GM21717 (cell line): ENCODE measurements at regions not wholly inside any gene's neighbourhood (a gene's known extent, or its start where the extent isn't known, plus 50 kb on each side); places are given as distances from the start of the nearest gene placed in this dataset.
"Not testable (repeated sequence)": the region's sequence is repeated elsewhere in the genome, so short reads cannot be mapped to it uniquely, and the experiment has no call there.

Experiments
- ATAC-seq: cut with Tn5 transposase; IDR thresholded peaks from one replicate; pipeline ENCODE4 v1.9.1; 2021; ENCODE audit warnings: mild to moderate bottlenecking, moderate library complexity; ENCODE audit not compliant: unreplicated experiment

DNA sequence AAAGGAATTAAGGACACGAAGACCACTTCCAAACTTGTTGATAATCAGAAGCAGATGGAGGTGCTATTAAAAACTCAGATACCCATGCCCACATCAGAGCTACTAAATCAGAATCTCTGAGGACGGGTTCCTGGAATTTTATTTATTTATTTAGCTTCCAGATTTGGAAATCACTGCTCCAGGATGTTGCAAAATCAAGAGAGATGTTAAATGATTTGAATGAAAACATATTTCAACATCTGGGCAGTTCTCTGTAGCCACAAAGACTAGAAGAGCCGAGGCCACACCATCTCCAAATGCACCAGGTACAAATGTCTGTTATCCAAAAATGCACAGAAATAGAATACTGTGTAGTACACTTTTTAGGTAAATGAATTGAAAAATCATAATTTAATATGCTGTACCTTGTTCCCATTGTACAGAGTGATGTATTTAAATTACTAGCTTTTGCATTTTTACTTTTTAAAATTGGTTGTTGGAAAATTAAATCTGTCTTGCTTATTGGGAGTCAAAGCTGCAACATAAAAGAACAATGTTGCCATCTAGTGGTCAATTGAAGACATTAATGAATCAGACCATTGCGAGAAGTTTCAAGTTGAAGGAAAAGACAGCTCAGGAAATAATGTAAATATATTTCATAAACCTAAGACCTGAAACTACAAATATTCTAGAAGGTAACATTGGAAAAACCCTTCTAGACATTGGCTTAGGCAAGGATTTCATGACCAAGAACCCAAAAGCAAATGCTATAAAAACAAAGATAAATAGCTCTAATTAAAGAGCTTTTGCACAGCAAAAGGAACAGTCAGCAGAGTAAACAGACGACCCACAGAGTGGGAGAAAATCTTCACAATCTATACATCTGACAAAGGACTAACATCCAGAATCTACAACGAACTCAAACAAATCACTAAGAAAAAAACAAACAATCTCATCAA lies 151.3 kb upstream of the TTC29 start:
- no peak for ATAC-seq

DNA sequence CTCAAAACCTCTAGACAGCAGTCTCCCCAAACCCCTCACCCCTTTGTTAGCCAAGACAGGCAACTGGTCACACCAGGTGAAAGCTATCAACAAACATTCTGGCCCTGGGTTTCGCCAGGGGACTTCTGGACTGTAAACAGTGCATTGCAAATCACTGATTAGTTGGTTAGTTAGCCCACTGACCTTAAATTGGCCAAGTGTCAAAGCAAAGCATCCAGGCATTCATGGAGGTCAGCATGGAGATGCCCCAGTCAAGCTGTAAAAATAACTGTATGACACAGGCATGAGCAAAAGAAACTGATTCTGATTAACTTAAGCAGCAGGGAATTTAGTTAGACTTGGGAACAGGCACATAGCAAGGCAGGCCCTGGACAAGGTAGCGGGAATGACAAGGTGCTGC lies 156.0 kb upstream of the TTC29 start:
- ATAC-seq, result no peak

DNA sequence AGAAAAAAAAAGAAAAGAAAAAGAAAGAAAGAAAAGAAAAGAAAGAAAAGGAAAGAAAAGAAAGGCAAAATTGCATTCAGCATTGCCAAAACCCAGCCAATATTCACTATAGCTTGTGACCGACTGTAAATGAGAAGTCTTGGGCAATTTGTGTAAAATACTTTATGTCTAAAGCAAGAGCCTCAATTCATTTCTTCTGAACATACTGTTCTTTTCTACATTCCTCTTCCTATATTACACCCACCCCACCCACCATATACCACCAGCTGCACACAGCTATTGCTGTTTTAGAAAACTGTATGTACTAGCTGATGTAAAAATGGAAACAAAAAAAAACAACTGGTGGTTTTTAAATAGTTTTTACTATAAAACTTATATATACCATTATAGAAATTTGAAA lies 156.9 kb upstream of the TTC29 start:
- no peak for ATAC-seq

DNA sequence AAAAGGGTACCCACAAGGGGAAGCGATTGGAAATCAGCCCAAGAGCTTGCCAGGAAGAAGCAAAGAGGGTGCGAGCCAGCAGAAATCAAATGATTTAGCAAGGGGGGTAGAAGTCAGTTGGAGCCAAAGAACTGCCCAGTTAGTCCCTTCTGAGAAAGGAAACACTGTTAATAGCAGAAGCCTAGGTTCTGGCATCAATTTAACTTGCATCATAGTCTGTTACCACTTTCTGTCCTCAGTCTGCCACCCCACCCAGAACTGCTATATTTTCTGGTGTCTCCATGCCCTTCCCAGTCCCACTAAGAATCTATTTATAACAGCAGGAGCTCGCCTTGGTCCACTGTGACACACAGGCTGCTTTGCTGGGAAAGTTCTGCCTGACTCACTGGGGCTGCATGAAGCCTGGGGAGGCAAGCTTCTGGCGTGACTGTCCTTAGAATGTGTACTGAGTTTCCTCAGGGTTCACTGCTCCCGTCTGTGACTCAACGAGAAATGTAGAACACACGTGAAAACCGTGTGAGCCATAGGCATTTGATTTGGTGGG lies 157.8 kb upstream of the TTC29 start:
- no peak for ATAC-seq

DNA sequence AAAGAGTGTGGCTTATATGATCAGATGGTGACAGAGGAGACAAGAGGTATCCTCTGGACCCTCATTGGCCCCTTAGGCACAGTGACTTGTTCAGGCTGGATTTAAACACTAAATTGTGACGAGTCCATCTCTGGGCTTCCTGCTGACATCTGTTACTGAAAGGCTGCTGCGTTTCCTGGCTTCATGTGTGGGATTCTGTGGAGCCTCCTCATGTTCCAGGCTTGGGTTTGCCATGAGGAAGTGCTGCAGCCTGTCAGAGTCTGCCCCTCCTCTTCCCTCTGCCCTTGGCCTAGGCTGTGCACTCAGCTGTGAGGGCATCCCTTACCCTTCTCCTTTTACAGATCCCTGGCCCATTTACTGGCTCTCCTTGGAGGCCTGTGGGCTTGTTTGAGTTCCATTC lies 159.1 kb upstream of the TTC29 start:
- no peak for ATAC-seq

DNA sequence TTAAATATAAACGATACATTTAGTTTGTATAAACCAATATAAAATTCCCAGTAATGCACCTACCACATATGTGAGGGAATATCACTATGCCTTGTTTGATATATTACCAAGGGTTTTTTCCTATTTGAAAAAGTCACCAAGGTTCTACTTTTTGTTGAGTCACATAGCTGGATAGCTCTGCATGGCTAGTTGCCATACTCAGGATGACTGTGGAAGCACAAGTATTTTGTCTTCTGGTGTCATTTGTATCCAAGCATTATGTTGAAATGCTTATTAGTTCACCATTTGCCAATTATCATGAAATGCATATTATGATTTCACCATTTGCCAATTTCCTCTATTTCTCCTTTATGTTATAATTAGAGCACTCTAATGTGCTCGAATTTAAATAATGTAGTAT lies 162.7 kb upstream of the TTC29 start:
- no peak for ATAC-seq

DNA sequence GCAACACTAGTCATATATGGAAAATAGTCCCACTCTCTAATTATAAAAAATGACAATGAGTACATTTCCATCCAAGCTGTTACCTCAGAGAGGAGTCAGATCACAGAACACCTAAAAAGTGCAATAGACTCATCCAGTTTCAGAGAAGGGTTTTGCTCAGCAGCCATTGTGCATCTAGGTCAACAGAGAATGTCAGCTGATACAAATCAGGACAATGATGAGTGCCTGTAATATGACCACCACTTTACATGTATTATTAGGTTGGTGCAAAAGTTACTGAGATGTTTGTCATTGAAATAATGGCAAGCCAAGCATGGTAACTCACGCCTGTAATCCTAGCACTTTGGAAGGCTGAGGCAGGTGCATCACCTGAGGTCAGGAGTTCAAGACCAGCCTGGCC lies 164.1 kb upstream of the TTC29 start:
- no peak for ATAC-seq

DNA sequence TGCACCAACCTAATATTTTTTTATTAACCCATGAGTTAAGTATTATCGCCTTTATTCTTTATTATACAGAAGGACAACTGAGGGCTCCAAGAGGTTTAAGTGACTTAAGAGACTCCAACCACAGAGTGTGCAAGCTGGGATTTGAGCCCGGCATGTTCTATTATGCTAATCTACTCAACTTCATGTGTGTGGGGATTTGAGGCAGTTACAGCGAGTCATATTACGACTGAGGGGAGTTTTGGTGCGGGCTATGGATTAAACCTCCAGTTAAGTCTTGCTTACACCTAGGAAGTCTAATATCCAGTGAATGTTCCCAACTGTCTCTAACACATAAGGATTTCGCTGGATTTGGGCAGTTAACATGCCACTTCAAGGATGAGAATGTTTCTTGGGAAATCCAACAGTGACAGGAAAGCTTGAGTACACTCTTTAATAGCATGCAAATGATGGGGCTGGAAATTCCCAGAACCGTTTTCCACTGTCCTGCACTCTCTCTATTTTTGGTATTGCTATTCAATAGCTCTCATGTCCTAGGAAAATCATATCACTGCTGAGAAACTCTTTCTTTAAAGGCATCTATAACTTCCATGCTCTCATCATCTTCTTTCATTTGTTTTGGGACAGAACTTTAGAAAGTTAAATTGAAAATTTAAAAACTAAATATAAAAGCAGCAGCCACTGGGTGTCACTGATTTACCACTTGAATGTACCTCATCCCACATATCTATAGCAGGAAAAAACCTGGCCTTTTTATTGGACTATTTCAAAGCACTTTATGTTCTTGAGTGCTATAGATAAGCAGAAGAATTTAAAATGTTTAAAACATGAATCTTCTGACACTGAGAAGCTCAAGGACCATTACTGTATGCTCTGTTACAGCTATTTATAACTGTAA lies 165.1 kb upstream of the TTC29 start:
- no peak for ATAC-seq

DNA sequence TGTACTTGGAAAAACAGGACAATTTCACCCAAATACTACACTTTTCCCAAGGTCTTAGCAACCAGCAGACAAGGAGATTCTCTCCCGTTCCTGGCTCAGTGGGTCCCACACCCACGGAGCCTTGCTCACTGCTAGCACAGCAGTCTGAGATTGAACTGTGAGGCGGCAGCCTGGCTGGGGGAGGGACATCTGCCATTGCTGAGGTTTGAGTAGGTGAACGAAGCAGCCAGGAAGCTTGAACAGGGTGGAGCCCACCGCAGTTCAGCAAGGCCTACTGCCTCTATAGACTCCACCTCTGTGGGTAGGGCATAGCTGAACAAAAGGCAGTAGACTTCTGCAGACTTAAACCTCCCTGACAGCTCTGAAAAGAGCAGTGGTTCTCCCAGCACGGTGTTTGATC lies 166.5 kb upstream of the TTC29 start:
- ATAC-seq, result not testable (repeated sequence)

DNA sequence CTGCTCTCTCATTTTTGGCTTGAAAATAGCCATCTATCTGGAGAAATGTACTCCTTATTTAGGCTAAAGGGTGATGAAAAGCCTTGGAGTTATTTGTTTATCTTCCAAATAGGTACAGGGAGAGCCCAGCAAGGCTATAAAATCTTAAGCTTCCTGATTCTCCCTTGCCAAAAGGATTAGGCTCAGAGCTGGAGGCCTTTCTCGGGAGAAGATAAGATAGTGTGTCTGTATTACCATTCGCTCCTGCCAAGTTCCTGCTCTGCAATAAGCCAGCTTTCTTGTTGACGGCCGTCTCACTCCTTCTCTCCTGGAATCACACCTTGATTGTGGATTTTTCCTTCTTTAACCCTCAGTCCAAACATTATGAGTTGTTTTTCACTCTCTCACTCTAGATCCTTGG lies 171.8 kb upstream of the TTC29 start:
- no peak for ATAC-seq

DNA sequence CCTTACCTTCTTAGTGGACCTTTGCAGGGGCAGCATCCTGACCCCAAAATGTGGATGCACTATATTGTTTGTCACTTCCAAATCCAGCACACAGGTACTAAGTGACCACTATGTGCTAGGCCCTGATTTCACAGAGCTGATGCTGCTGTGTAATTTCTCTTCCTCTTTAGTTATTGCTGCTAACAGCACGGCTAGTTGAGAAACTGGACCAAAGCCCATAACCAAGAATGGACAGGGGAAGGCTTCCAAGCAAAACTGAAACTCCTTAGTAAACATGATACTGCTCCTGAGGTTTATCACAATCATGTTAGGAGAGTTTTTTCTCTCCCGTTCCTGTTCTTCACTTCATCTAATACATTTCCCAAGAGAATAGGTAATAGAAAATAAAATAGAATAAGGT lies 172.9 kb upstream of the TTC29 start:
- ATAC-seq, result no peak

DNA sequence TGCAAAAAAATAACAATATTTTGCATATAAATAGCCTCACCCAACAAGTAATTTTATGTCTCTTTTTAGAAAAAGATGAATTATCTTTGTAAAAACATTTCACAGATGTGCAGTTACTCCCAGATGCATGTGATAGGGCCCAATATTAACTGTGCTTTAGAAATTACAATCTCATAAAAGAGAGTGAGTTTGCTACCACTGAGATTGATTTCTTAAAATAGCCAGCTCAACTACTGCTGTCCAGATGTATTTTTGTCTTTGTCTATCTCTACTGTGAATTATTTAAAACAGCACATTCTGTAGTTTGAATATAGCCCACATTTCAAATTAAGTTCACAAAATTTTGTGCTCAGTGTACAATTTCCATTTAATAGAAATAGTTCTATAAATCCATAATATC lies 177.0 kb upstream of the TTC29 start:
- no peak for ATAC-seq

DNA sequence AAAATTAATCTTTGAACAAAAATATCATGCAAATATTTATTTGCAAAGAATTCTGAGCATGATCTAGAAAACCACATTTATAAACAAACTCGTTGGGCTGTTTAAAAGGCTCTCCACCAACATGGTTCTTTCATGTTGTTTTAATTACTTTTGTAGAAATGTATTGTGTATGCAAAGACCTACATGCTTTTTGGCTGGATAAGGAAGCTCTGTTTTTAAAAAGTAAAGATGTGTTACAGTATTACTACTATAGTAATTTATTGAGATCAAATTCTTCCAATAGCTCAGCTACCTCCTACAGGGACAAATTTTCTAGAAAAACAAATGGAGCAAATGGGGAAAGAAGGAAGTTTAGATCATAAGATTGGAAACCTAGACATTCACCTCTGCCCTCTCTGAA lies 177.5 kb upstream of the TTC29 start:
- ATAC-seq, result no peak

DNA sequence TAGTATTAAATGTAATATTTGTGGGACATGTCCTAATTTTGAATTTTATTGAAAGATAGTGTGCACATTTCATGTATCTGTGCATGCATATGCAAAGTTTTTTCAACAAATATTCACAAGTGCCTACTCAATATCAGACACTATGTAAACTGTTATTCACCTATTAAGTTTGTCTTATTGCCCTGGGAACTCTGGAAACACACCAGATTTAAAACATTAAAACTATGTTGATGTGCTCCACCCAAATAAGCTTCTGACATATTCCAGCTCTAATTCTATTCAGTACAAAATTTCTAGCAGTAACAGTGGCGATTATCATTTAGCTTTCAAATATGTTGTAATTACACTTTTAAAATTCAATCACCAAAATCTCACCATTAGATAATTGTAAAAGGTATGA lies 183.1 kb upstream of the TTC29 start:
- no peak for ATAC-seq

DNA sequence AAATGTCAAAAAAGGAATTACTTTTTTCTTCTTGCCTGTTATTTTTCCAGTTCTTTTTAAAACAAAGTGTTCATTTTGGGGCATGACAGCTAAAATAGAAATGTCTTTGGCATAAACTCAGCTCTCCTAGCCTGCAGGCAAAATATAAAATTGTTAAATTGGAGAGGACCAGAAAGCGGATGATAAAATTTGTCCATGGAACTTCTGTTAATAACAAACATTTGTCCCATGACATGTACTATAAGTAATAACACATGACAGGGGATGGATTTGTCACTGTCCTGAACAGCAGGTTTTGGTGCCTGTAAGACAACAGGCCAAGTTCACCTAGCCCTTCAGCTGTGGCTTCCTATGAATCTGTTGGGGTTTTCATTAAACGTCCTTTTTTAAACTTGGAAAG lies 184.0 kb upstream of the TTC29 start:
- no peak for ATAC-seq

DNA sequence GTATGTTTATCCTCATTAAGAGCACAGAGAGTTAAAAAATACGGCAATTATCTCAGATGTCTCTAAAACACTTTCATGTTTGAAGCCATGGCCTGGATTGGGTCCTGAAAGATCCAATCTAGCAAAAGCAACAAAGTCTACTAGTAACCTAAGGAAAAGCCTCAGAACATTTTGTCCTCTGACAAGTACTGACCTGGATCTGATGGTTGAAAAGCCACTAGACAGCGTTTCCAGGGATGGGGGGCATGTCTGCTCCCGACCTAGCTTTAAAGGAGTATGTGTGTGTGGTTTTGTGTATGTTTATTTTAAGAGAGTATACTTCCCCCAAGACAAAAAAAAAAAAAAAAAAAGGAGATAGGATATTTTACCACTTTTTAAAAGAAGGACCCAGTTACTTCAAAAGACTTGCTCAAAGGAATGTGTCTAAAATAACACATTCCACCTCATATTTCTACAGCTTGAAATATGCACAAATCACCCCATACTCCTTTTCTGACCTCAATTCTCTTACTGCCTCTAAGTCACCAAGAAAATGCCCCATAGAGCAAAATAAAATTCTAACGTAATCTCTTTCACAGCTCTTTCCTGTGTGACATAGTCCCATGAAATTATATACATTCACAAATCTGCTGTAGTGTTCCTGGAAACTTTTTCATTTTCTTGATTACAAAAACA lies 189.0 kb upstream of the TTC29 start:
- no peak for ATAC-seq

DNA sequence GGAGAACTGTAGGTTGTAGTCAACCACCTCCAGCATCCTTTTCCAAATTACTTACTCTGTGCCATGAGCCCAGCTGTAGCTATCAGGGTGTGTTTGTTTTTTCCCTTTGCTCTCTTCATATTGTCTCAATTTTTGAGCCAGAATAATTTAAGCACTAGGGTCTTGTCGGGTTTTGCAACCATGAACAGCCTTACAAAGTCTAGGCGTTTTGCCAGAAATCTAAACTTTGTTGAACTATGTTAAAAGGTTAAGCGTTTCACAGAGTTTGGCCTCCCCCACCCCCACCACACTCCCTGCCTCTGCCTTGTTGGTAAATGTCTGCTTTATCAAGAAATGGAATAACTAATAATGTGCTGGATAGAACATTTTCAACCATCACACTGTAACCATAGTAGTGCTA lies 190.6 kb upstream of the TTC29 start:
- ATAC-seq, result no peak

DNA sequence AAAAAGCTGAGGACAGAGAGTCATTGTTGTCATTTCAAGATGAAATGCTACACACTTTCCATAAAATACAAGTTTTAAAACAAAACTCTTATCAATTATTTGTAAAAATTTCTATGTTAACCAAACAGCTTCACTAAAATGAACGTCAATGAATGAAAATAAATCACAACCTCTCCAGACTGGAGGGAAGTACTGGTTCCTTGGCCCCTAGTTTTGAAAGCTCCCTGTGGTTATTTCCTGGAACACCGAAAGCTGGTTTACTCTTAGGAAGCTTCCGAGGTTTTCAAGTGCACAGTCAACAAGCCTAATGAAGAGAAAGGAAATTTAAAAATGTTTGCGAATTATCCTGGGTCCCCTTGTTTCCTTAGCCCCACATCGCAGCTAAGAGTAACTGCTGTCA lies 191.1 kb upstream of the TTC29 start:
- no peak for ATAC-seq

DNA sequence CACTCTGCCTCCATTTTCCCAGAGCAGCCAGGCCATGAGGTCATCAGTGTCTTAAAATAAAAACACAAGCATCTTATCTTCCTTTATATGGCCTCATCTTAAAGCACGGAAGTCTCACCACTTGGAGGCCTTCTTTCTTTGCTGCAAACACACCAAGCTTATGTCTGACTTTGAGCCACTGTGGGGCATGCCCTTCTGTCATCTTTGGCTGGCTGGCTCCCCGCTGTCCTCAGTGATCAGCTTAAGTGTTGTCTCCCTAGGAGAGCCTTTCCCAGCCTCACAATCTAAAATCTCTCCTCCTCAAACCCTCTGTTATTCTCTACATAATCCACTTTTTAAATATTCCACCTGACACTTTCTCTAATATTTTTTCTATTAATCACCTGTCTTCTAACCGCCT lies 191.6 kb upstream of the TTC29 start:
- ATAC-seq, result no peak

DNA sequence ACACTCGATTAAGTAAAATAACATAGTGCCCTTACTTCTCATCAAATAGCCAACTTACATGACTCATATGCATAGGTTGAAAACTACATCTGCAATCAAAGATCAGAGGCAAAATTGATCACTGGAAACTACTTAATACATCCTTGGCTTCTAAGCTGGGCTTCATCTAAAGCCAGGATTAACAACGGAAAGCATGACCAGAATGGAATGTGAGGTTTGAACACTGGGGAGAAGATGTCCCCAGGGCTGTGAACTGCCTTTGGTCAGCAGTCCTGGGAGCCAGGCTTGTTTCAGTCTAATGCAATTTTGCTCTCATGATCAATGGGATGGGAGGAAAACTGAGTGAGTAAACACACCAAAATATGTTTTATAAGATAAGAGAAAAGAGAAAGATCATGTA lies 192.5 kb upstream of the TTC29 start:
- ATAC-seq, result no peak
